ENCODE measurements at regions not wholly inside any gene's neighbourhood (a gene's known extent, or its start where the extent isn't known, plus 50 kb on each side); places are given as distances from the start of the nearest gene placed in this dataset.

DNA sequence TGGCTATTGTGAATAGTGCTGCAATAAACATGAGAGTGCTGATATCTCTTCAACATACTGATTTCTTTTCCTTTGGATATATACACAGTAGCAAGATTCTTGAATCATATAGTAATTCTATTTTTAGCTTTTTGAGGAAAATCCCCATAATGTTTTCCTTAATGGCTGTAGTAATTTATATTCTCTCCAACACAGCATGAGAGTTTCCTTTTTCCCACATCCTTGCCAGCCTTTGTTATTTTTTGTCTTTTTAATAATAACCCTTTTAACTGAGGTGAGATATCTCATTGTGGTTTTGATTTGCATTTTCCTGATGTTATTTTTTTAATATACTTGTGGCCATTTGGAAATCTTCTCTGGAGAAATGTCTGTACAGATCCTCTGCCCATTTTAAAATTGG is 132.6 kb downstream of the PRL start:
- TF ChIP-seq, protein P1, sequence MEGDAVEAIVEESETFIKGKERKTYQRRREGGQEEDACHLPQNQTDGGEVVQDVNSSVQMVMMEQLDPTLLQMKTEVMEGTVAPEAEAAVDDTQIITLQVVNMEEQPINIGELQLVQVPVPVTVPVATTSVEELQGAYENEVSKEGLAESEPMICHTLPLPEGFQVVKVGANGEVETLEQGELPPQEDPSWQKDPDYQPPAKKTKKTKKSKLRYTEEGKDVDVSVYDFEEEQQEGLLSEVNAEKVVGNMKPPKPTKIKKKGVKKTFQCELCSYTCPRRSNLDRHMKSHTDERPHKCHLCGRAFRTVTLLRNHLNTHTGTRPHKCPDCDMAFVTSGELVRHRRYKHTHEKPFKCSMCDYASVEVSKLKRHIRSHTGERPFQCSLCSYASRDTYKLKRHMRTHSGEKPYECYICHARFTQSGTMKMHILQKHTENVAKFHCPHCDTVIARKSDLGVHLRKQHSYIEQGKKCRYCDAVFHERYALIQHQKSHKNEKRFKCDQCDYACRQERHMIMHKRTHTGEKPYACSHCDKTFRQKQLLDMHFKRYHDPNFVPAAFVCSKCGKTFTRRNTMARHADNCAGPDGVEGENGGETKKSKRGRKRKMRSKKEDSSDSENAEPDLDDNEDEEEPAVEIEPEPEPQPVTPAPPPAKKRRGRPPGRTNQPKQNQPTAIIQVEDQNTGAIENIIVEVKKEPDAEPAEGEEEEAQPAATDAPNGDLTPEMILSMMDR (IDR thresholded peaks at IDR 0.05): no peak
- no peak for TF ChIP-seq POLR2A (IDR thresholded peaks at IDR 0.05)

Measured in breast epithelium (tissue), 3 donors.